ENCODE measurements at regions not wholly inside any gene's neighbourhood (a gene's known extent, or its start where the extent isn't known, plus 50 kb on each side); places are given as distances from the start of the nearest gene placed in this dataset.

- Histone ChIP-seq H3K9me3 (ENCODE audit: control insufficient read depth, insufficient read depth, low read depth, low read length) (no peaks in the 10 kb centered on the region), H3K27ac (ENCODE audit: insufficient read depth, low read length) (no peak overlapping the region), H3K27me3 (ENCODE audit: control insufficient read depth, insufficient read depth, low read length) (peaks cover 8% of the 10 kb centered on the region), H3K4me3 (replicated peaks in 1 of 4; ENCODE audit: control extremely low read depth in 1 of 4, insufficient read depth in 1 of 4, low read depth in 3 of 4, low read length in 4 of 4) (no peak overlapping the region), H3K36me3 (ENCODE audit: control insufficient read depth, insufficient read depth, low read length) (no peaks in the 10 kb centered on the region), H3K4me2 (ENCODE audit: extremely low read depth, insufficient read depth, low read length) (no peak overlapping the region), H3K79me2 (ENCODE audit: control insufficient read depth, insufficient read depth, low read length) (no peaks in the 10 kb centered on the region), H3K9ac (ENCODE audit: insufficient read depth, low read length) (no peak overlapping the region), H3K4me1 (ENCODE audit: control insufficient read depth, extremely low read depth, insufficient read depth, low read length) (peaks cover 2% of the 10 kb centered on the region), H2AFZ (ENCODE audit: low read length) (no peak overlapping the region), H4K20me1 (ENCODE audit: control insufficient read depth, extremely low read depth, insufficient read depth, low read length) (no peaks in the 10 kb centered on the region)
- no peak for DNase-seq (ENCODE audit: low read depth in 2 of 2)
- TF ChIP-seq EZH2 (IDR thresholded peaks at IDR 0.05; ENCODE audit: low read length, missing control alignments) (no peak), CTCF (conservative IDR thresholded peaks at IDR 0.05 in 1 of 2, IDR thresholded peaks at IDR 0.05 in 1 of 2; ENCODE audit: low read depth in 1 of 2, low read length in 2 of 2) (no peak)
Observed at GRCh38 chr9:96174371-96174770, 127.6 kb downstream of the HSD17B3 start.

DNA sequence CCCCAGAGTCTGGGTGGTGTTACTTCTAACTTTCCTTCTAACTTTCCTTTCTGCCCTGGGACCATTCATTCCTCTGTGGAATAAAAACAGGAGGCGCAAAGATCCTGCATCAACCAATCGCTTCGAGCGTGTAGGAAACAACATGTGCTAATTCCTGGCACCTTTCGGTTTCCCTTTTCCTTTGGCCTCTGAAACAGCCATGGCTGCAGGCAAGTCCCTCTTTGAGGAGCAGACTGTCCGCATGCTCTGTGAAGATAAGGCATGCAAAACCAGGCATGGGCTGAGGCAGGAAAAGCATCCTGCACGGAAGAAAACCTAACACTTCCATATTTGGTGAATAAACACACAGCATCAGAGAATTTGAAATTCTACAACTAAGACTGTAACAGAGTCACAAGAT, 128.3 kb downstream of the HSD17B3 start:
- Histone ChIP-seq H3K27me3 (ENCODE audit: control insufficient read depth, insufficient read depth, low read length) (peaks cover 8% of the 10 kb centered on the region), H3K4me2 (ENCODE audit: extremely low read depth, insufficient read depth, low read length) (no peak overlapping the region), H4K20me1 (ENCODE audit: control insufficient read depth, extremely low read depth, insufficient read depth, low read length) (no peaks in the 10 kb centered on the region), H3K9me3 (ENCODE audit: control insufficient read depth, insufficient read depth, low read depth, low read length) (no peaks in the 10 kb centered on the region), H3K9ac (ENCODE audit: insufficient read depth, low read length) (no peak overlapping the region), H3K79me2 (ENCODE audit: control insufficient read depth, insufficient read depth, low read length) (no peaks in the 10 kb centered on the region), H3K27ac (ENCODE audit: insufficient read depth, low read length) (no peak overlapping the region), H3K4me3 (replicated peaks in 1 of 4; ENCODE audit: control extremely low read depth in 1 of 4, insufficient read depth in 1 of 4, low read depth in 3 of 4, low read length in 4 of 4) (no peak overlapping the region), H2AFZ (ENCODE audit: low read length) (no peak overlapping the region), H3K36me3 (ENCODE audit: control insufficient read depth, insufficient read depth, low read length) (no peaks in the 10 kb centered on the region), H3K4me1 (ENCODE audit: control insufficient read depth, extremely low read depth, insufficient read depth, low read length) (peaks cover 2% of the 10 kb centered on the region)
- TF ChIP-seq CTCF (conservative IDR thresholded peaks at IDR 0.05 in 1 of 2, IDR thresholded peaks at IDR 0.05 in 1 of 2; ENCODE audit: low read depth in 1 of 2, low read length in 2 of 2) (no peak), EZH2 (IDR thresholded peaks at IDR 0.05; ENCODE audit: low read length, missing control alignments) (no peak)
- no peak for DNase-seq (ENCODE audit: low read depth in 2 of 2)

GRCh38 chr9:96172797-96173196, 129.2 kb downstream of the HSD17B3 start:
- no peak overlapping the region for H2AFZ ChIP-seq (ENCODE audit: low read length)
- TF ChIP-seq EZH2 (IDR thresholded peaks at IDR 0.05; ENCODE audit: low read length, missing control alignments): no peak
- no peak for TF ChIP-seq CTCF (conservative IDR thresholded peaks at IDR 0.05 in 1 of 2, IDR thresholded peaks at IDR 0.05 in 1 of 2; ENCODE audit: low read depth in 1 of 2, low read length in 2 of 2)
- no peak overlapping the region for H3K27ac ChIP-seq (ENCODE audit: insufficient read depth, low read length)
- H3K4me1 ChIP-seq (ENCODE audit: control insufficient read depth, extremely low read depth, insufficient read depth, low read length): peaks cover 2% of the 10 kb centered on the region
- H3K79me2 ChIP-seq (ENCODE audit: control insufficient read depth, insufficient read depth, low read length): no peaks in the 10 kb centered on the region
- no peaks in the 10 kb centered on the region for H3K9me3 ChIP-seq (ENCODE audit: control insufficient read depth, insufficient read depth, low read depth, low read length)
- H4K20me1 ChIP-seq (ENCODE audit: control insufficient read depth, extremely low read depth, insufficient read depth, low read length): no peaks in the 10 kb centered on the region
- DNase-seq (ENCODE audit: low read depth in 2 of 2): no peak
- no peak overlapping the region for H3K4me2 ChIP-seq (ENCODE audit: extremely low read depth, insufficient read depth, low read length)
- H3K9ac ChIP-seq (ENCODE audit: insufficient read depth, low read length): no peak overlapping the region
- H3K36me3 ChIP-seq (ENCODE audit: control insufficient read depth, insufficient read depth, low read length): no peaks in the 10 kb centered on the region
- H3K27me3 ChIP-seq (ENCODE audit: control insufficient read depth, insufficient read depth, low read length): peaks cover 8% of the 10 kb centered on the region
- H3K4me3 ChIP-seq (replicated peaks in 1 of 4; ENCODE audit: control extremely low read depth in 1 of 4, insufficient read depth in 1 of 4, low read depth in 3 of 4, low read length in 4 of 4): no peak overlapping the region
